Ectodermal cell (in vitro differentiated cells): ENCODE measurements at regions not wholly inside any gene's neighbourhood (a gene's known extent, or its start where the extent isn't known, plus 50 kb on each side); places are given as distances from the start of the nearest gene placed in this dataset.

Experiments
- H3K27ac ChIP-seq: 2 replicates; pipeline ENCODE4 v1.7.0; 2013; ENCODE audit warnings: mild to moderate bottlenecking, low read depth, low read length; ENCODE audit not compliant: insufficient read depth, poor library complexity, severe bottlenecking
- H3K27me3 ChIP-seq: 2 replicates; pipeline ENCODE4 v1.7.0; 2013; ENCODE audit warnings: mild to moderate bottlenecking, low read length; ENCODE audit not compliant: insufficient read depth, control insufficient read depth, poor library complexity, severe bottlenecking
- H3K36me3 ChIP-seq: one replicate; pipeline ENCODE4 v1.7.0; 2013; ENCODE audit warnings: low read length; ENCODE audit not compliant: control insufficient read depth, insufficient read depth
- H3K4me1 ChIP-seq: one replicate; pipeline ENCODE4 v1.7.0; 2013; ENCODE audit warnings: low read length; ENCODE audit not compliant: control insufficient read depth, insufficient read depth
- H3K4me3 ChIP-seq: 2 replicates; pipeline ENCODE4 v1.7.0; 2013; ENCODE audit warnings: low read depth, low read length, control low read depth; ENCODE audit not compliant: insufficient read depth
- H3K9me3 ChIP-seq: 2 replicates; pipeline ENCODE4 v1.7.0; 2013; ENCODE audit warnings: mild to moderate bottlenecking, low read length, moderate library complexity; ENCODE audit not compliant: control insufficient read depth
- WGBS, 2 experiments: methylation state at CpG; one replicate each; pipeline ENCODE4 v1.1.7; 2013; ENCODE audit warnings: missing lambda C conversion rate in 2 of 2; 5-methylcytosine and 5-hydroxymethylcytosine counted together

GRCh38 chr14:36014236-36014635 lies 162.3 kb downstream of the PTCSC3 start:
- Histone ChIP-seq H3K9me3 (no peaks in the 10 kb centered on the region), H3K27me3 (no peaks in the 10 kb centered on the region), H3K4me3 (no peak overlapping the region), H3K27ac (no peak overlapping the region), H3K36me3 (no peaks in the 10 kb centered on the region), H3K4me1 (no peaks in the 10 kb centered on the region)
- 95 to 96% methylated on average over 9 of the region's 9 CpGs for WGBS, 2 experiments

DNA sequence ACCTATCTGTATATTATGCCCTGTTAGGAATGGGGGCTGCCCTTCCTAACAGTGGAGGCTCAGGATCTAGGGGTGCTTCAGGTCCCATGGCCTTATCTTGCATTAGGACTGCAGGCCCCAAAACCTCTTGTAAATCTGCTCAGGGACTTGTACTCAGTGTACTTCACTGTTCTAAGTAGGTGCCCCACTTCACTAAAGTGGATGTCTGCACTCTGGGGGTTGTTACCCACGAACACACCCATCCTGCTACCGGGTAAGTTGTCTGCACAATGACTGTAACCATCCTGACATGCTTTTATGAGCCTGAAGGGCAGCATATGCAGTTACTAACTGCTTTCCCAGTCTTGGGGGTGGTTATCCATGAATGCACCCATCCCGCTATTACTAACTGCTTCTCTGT lies 163.0 kb downstream of the PTCSC3 start:
- Histone ChIP-seq H3K9me3 (no peaks in the 10 kb centered on the region), H3K4me3 (no peak overlapping the region), H3K4me1 (no peaks in the 10 kb centered on the region), H3K27me3 (no peaks in the 10 kb centered on the region), H3K36me3 (no peaks in the 10 kb centered on the region), H3K27ac (no peak overlapping the region)
- 95 to 98% methylated on average over 3 of the region's 3 CpGs for WGBS, 2 experiments

DNA sequence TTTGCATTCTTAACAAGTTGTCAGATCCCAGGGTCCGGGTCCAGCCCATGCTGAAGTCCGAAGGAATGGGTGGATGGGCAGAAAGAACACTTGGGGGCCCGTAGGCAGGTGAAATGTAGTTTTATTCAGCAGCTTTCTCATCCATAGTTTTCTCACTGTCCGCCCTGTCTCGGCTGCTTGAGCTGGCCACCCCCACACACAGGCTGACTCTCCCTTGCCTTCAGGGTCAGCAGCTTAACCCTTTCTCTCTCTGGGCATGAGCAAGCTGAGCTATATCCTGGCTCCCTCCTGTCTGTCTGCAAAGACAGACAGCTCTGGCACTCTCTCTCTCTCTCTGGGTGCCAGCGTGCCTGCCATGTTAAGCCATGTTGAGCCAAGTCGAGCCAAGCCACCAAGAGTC lies 163.9 kb downstream of the PTCSC3 start:
- H3K27me3 ChIP-seq = no peaks in the 10 kb centered on the region
- no peak overlapping the region for H3K27ac ChIP-seq
- H3K4me1 ChIP-seq = no peaks in the 10 kb centered on the region
- WGBS, 2 experiments = 66 to 67% methylated on average over 7 of the region's 7 CpGs
- no peaks in the 10 kb centered on the region for H3K36me3 ChIP-seq
- H3K4me3 ChIP-seq = no peak overlapping the region
- H3K9me3 ChIP-seq = no peaks in the 10 kb centered on the region

DNA sequence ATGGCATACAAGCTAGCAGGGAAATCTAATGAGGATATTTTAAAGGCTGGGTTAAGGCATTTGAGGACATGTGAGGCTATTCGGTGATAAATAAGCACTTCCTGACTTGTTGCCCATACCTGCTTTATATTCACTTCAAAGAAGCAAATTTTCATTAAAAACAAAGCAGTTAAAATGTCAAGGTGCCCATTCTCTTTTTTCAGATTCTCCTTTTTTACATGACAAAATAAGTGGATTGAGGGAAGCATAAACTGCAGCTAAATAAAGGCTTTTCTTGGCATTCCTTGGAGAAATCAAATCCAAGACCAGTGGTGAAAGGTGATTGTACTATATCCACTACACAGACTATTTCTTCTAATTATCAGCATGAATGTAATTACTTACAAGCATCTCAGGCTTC lies 166.9 kb downstream of the PTCSC3 start:
- H3K36me3 ChIP-seq = no peaks in the 10 kb centered on the region
- no peaks in the 10 kb centered on the region for H3K27me3 ChIP-seq
- no peak overlapping the region for H3K4me3 ChIP-seq
- H3K27ac ChIP-seq = no peak overlapping the region
- WGBS, 2 experiments = 75 to 76% methylated on average over 1 of the region's 1 CpG
- H3K9me3 ChIP-seq = no peaks in the 10 kb centered on the region
- H3K4me1 ChIP-seq = no peaks in the 10 kb centered on the region

DNA sequence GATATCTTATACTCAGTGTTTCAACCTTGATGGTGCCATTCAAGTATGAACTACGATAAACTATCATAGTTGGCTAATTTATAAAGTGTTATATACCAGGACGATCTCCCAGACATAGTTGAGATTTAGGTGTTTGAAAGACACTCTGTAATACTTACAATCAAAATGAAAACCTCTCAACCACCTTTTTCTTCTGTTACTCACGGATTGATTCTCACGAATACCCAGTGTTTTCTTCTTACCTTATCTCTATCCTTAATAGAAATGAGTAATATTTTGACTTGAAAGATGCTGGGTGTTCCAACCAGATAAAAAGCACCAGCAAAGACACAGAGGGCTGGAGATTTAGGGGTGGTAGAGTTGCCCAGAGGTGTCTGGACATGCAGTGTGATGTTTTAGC lies 169.9 kb downstream of the PTCSC3 start:
- Histone ChIP-seq H3K27me3 (no peaks in the 10 kb centered on the region), H3K4me3 (no peak overlapping the region), H3K27ac (no peak overlapping the region), H3K4me1 (no peaks in the 10 kb centered on the region), H3K9me3 (no peaks in the 10 kb centered on the region), H3K36me3 (no peaks in the 10 kb centered on the region)
- 96% methylated on average over 4 of the region's 4 CpGs; no CpG with 5 or more reads in 1 of the 2 experiments for WGBS, 2 experiments

DNA sequence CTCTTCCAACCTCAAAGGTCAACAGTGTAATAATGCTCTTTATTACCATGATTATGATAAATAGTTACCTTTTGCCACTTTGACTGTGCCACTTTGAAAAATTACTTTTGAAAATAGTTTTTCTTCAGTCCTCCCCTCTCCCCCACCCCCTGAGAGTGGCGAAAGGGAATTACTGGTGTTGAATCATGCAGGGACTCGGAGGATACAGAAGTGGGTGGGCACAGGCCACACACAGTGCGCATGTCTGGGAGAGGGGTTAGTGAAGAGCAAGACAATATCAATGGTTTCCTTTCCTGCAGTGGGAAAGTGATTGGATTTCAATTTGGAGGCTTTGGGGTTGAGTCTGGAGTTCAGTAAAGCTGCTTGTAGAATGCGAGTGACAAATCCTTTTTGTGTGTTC lies 170.9 kb downstream of the PTCSC3 start:
- Histone ChIP-seq H3K4me1 (no peaks in the 10 kb centered on the region), H3K27ac (no peak overlapping the region), H3K36me3 (no peaks in the 10 kb centered on the region), H3K4me3 (no peak overlapping the region), H3K9me3 (no peaks in the 10 kb centered on the region), H3K27me3 (no peaks in the 10 kb centered on the region)
- 79 to 86% methylated on average over 4 of the region's 4 CpGs for WGBS, 2 experiments

DNA sequence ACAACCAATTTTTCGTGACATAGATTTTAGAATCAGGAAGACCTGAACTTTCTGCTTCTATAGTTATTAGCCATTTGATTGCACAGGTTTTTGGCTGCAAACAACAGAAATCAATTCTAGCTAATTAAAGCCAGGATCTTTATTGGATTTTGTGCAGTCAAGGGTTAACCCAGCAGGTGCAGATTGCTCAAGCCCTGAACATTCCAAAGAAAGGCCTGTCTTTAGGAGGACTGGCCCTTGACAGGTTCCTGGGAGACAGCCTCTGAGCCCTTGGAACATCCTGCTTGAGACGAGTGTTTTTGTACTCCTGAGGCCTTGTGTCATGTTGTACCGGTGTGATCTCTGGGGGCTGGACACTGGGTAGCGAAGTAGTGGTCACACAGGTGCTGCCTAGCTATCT lies 174.6 kb downstream of the PTCSC3 start:
- H3K27me3 ChIP-seq = no peaks in the 10 kb centered on the region
- H3K4me3 ChIP-seq = no peak overlapping the region
- H3K36me3 ChIP-seq = no peaks in the 10 kb centered on the region
- WGBS, 2 experiments = 88% methylated on average over 4 of the region's 4 CpGs
- peaks cover 8% of the 10 kb centered on the region for H3K4me1 ChIP-seq
- no peaks in the 10 kb centered on the region for H3K9me3 ChIP-seq
- no peak overlapping the region for H3K27ac ChIP-seq

- no peaks in the 10 kb centered on the region for H3K36me3 ChIP-seq
- H3K9me3 ChIP-seq = no peaks in the 10 kb centered on the region
- no peaks in the 10 kb centered on the region for H3K27me3 ChIP-seq
- no peak overlapping the region for H3K27ac ChIP-seq
- peaks cover 8% of the 10 kb centered on the region for H3K4me1 ChIP-seq
- no peak overlapping the region for H3K4me3 ChIP-seq
- 90 to 94% methylated on average over 5 of the region's 5 CpGs for WGBS, 2 experiments
Observed at GRCh38 chr14:35999294-35999693, 173.2 kb downstream of the BRMS1L start.

DNA sequence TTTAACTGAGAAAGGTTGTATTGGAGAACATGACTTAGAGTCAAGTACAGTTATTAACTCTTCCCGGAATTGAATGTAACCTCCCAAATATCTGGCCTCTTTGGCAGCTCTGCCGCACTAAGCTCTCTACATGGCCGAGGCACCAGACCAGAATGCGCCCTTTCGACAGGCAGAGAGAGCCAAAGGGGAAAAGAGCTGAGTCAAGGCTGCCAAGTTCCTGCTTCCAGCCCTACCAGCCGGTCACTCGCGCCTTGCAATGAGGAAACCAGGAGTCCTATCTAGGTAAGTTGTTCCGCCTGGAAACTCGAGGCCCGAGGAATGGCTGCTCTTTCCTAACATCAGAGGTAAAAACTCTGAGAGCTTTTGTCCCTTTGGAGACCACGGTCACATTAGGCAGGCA lies 172.2 kb downstream of the BRMS1L start:
- Histone ChIP-seq H3K4me3 (no peak overlapping the region), H3K4me1 (peaks cover 8% of the 10 kb centered on the region), H3K9me3 (no peaks in the 10 kb centered on the region), H3K27me3 (no peaks in the 10 kb centered on the region), H3K27ac (no peak overlapping the region), H3K36me3 (no peaks in the 10 kb centered on the region)
- WGBS, 2 experiments = 94 to 95% methylated on average over 12 of the region's 12 CpGs

GRCh38 chr14:35993684-35993960 lies 167.5 kb downstream of the BRMS1L start:
- no peaks in the 10 kb centered on the region for H3K4me1 ChIP-seq
- H3K9me3 ChIP-seq = no peaks in the 10 kb centered on the region
- 94 to 95% methylated on average over 3 of the region's 3 CpGs for WGBS, 2 experiments
- H3K4me3 ChIP-seq = no peak overlapping the region
- H3K27me3 ChIP-seq = no peaks in the 10 kb centered on the region
- no peaks in the 10 kb centered on the region for H3K36me3 ChIP-seq
- no peak overlapping the region for H3K27ac ChIP-seq
